ENCODE measurements at regions not wholly inside any gene's neighbourhood (a gene's known extent, or its start where the extent isn't known, plus 50 kb on each side); places are given as distances from the start of the nearest gene placed in this dataset.

DNA sequence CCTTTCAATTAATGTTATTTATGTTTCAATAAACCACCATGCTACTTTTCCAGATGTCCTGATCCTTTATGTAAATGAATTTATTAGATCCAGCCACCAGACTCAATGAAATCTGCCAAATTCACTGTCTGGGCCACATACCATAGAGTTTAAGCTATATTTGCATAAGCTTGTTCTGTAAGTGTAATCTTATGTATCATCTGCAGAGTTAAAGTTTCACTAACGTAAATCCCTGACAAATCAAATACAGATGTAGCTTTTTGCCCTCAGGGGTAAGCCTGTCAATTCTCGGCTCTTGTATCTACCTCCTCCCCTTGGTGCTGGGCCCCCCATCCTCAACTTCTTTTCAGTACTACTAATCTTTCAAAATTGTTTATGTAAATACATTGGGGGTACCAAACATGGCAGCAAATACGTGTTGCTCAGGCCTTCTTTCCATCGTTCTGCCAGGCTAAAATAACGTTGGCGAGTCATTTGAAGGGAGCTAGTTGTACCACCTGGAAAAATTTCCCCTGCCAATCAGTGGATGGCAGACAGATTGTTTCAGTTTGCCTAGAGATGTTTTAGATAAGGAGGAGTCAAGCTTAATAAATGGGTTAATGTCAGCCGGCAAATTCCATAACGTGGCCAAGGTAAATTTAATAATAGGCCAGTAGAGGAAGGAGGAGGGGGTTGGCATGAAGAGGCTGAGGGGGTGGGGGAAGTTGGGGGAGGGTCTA is 79.6 kb downstream of the RPS12 start:
- TF ChIP-seq, protein P1, sequence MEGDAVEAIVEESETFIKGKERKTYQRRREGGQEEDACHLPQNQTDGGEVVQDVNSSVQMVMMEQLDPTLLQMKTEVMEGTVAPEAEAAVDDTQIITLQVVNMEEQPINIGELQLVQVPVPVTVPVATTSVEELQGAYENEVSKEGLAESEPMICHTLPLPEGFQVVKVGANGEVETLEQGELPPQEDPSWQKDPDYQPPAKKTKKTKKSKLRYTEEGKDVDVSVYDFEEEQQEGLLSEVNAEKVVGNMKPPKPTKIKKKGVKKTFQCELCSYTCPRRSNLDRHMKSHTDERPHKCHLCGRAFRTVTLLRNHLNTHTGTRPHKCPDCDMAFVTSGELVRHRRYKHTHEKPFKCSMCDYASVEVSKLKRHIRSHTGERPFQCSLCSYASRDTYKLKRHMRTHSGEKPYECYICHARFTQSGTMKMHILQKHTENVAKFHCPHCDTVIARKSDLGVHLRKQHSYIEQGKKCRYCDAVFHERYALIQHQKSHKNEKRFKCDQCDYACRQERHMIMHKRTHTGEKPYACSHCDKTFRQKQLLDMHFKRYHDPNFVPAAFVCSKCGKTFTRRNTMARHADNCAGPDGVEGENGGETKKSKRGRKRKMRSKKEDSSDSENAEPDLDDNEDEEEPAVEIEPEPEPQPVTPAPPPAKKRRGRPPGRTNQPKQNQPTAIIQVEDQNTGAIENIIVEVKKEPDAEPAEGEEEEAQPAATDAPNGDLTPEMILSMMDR (IDR thresholded peaks at IDR 0.05) = no peak
- no peak for TF ChIP-seq POLR2A (IDR thresholded peaks at IDR 0.05)
